NT2/D1 (cell line): ENCODE measurements at regions not wholly inside any gene's neighbourhood (a gene's known extent, or its start where the extent isn't known, plus 50 kb on each side); places are given as distances from the start of the nearest gene placed in this dataset.

ENCODE experiments used
- DNase-seq: peaks from one replicate; pipeline ENCODE4 v3.0.0-alpha.2; 2011; ENCODE audit warnings: low read depth, low spot score
- H3K27me3 ChIP-seq: 2 replicates; pipeline ENCODE4 v1.6.0; 2011; ENCODE audit warnings: mild to moderate bottlenecking; ENCODE audit not compliant: insufficient read length, insufficient read depth
- H3K36me3 ChIP-seq: 2 replicates; pipeline ENCODE4 v1.6.1; 2011; ENCODE audit warnings: mild to moderate bottlenecking, low read length, mixed read lengths; ENCODE audit not compliant: insufficient read depth, insufficient read length
- H3K4me1 ChIP-seq: 2 replicates; pipeline ENCODE4 v1.5.1; 2011; ENCODE audit not compliant: insufficient read depth, insufficient read length
- H3K4me3 ChIP-seq: 2 replicates; pipeline ENCODE4 v1.5.1; 2011; ENCODE audit warnings: low read depth; ENCODE audit not compliant: insufficient read length
- H3K9ac ChIP-seq: 2 replicates; pipeline ENCODE4 v1.6.0; 2011; ENCODE audit warnings: low read depth; ENCODE audit not compliant: insufficient read length
- H3K9me3 ChIP-seq: 2 replicates; pipeline ENCODE4 v1.5.1; 2011; ENCODE audit warnings: mild to moderate bottlenecking, low read length; ENCODE audit not compliant: insufficient read depth
- SUZ12 ChIP-seq: IDR thresholded peaks from 2 replicates; pipeline ENCODE4 v1.6.1; 2011; ENCODE audit not compliant: insufficient read length, insufficient read depth; ENCODE audit errors: extremely low read depth
- YY1 ChIP-seq: IDR thresholded peaks from 2 replicates; pipeline ENCODE4 v1.6.1; 2011; ENCODE audit not compliant: insufficient read length, insufficient read depth
- ZNF274 ChIP-seq: IDR thresholded peaks from 2 replicates; pipeline ENCODE4 v1.6.1; 2011; ENCODE audit warnings: mild to moderate bottlenecking, low read depth, low read length

DNA sequence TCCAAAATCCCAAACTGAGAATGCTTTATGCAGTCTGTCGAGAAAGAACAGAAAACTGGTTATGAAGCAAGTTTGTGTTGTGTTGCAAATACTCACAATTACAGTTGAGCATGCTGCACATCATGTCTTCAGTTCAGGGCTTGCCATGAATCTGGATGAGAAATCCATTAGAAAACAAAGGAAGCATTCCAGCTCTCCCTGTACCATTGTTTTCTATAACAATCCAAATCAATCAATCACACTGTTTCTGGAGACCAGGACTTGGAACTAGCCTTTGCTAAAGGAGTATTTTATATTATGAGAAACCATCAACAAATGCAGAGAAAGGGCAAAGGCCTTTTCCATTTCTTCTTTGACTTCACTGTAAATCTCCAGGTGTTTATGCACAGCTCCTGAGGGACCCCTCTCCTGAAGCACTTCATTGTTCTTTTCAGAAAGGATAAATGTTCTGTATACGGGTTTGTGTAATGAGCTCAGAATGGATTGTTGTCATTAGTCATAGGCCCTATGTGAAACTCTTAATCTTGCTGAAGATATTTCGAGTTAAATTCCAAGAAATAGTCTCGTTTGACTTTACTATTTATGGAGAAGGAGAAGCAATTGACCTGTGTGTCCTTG lies 364.7 kb upstream of the POM121L12 start:
- H3K36me3 ChIP-seq = no peaks in the 10 kb centered on the region
- H3K4me1 ChIP-seq = no peaks in the 10 kb centered on the region
- H3K9me3 ChIP-seq = no peaks in the 10 kb centered on the region
- TF ChIP-seq ZNF274 (no peak), SUZ12 (no peak), YY1 (no peak)
- no peaks in the 10 kb centered on the region for H3K27me3 ChIP-seq
- no peak for DNase-seq
- no peak overlapping the region for H3K4me3 ChIP-seq
- H3K9ac ChIP-seq = no peak overlapping the region

GRCh38 chr7:52669031-52669430 lies 366.4 kb upstream of the POM121L12 start:
- no peak for DNase-seq
- H3K4me1 ChIP-seq = no peaks in the 10 kb centered on the region
- no peak for TF ChIP-seq YY1
- H3K9ac ChIP-seq = no peak overlapping the region
- no peak overlapping the region for H3K4me3 ChIP-seq
- H3K36me3 ChIP-seq = no peaks in the 10 kb centered on the region
- H3K9me3 ChIP-seq = no peaks in the 10 kb centered on the region
- H3K27me3 ChIP-seq = no peaks in the 10 kb centered on the region

- H3K36me3 ChIP-seq = no peaks in the 10 kb centered on the region
- no peak for TF ChIP-seq YY1
- TF ChIP-seq SUZ12 = no peak
- no peak for TF ChIP-seq ZNF274
- no peak for DNase-seq
These were observed 367.0 kb upstream of the POM121L12 start for GRCh38 chr7:52668435-52668834.

GRCh38 chr7:52659178-52659577 lies 376.3 kb upstream of the POM121L12 start:
- TF ChIP-seq ZNF274 = no peak
- H3K4me1 ChIP-seq = no peaks in the 10 kb centered on the region
- H3K36me3 ChIP-seq = no peaks in the 10 kb centered on the region
- no peak for DNase-seq
- H3K9ac ChIP-seq = no peak overlapping the region
- no peaks in the 10 kb centered on the region for H3K9me3 ChIP-seq
- no peak overlapping the region for H3K4me3 ChIP-seq
- no peaks in the 10 kb centered on the region for H3K27me3 ChIP-seq

More at GRCh38 chr7:52668435-52668834, 367.0 kb upstream of the POM121L12 start:
- Histone ChIP-seq H3K4me1 (no peaks in the 10 kb centered on the region), H3K4me3 (no peak overlapping the region), H3K27me3 (no peaks in the 10 kb centered on the region), H3K9ac (no peak overlapping the region), H3K9me3 (no peaks in the 10 kb centered on the region)

GRCh38 chr7:52656098-52656497 lies 379.3 kb upstream of the POM121L12 start:
- DNase-seq = no peak
- TF ChIP-seq ZNF274 = no peak
- no peak for TF ChIP-seq SUZ12
- no peak for TF ChIP-seq YY1
- Histone ChIP-seq H3K4me3 (no peak overlapping the region), H3K9ac (no peak overlapping the region), H3K27me3 (no peaks in the 10 kb centered on the region), H3K4me1 (no peaks in the 10 kb centered on the region), H3K36me3 (no peaks in the 10 kb centered on the region), H3K9me3 (no peaks in the 10 kb centered on the region)

DNA sequence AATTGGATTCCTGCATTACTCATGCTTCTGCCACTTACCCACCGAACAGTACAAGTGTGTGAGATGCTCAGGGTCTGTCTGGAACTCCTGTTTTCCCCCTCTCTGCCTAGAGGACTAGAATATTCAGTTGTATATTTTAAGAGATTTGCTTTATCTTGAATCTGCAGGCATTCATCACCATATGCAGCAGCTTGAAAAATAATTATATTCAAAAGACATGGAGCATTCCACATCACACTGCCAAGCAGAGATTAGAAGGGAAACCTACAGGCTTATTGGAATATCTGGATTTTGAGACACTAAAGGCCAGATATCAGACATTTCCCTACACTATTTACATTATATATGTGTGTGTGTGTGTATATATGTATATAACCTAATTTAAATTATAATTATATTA lies 382.8 kb upstream of the POM121L12 start:
- Histone ChIP-seq H3K27me3 (no peaks in the 10 kb centered on the region), H3K4me3 (no peak overlapping the region), H3K4me1 (no peaks in the 10 kb centered on the region), H3K9me3 (no peaks in the 10 kb centered on the region), H3K36me3 (no peaks in the 10 kb centered on the region), H3K9ac (no peak overlapping the region)
- no peak for DNase-seq
- TF ChIP-seq SUZ12 = no peak
- TF ChIP-seq YY1 = no peak
- TF ChIP-seq ZNF274 = no peak

- no peak for TF ChIP-seq SUZ12
- no peak for TF ChIP-seq ZNF274
- no peak for TF ChIP-seq YY1
- no peak overlapping the region for H3K9ac ChIP-seq
- no peaks in the 10 kb centered on the region for H3K27me3 ChIP-seq
- H3K9me3 ChIP-seq = peaks cover 5% of the 10 kb centered on the region; the same call in 1 of the 2 replicates
- H3K4me3 ChIP-seq = no peak overlapping the region
- no peaks in the 10 kb centered on the region for H3K36me3 ChIP-seq
- DNase-seq = no peak
- H3K4me1 ChIP-seq = no peaks in the 10 kb centered on the region
These were observed 386.6 kb upstream of the POM121L12 start for GRCh38 chr7:52648872-52649271.
